ENCODE measurements at regions not wholly inside any gene's neighbourhood (a gene's known extent, or its start where the extent isn't known, plus 50 kb on each side); places are given as distances from the start of the nearest gene placed in this dataset.
"Not testable (repeated sequence)": the region's sequence is repeated elsewhere in the genome, so short reads cannot be mapped to it uniquely, and the experiment has no call there.

- DNase-seq; H3K27ac ChIP-seq (ENCODE audit: low read depth in 1 of 2, low read length in 1 of 2); H3K9me3 ChIP-seq (ENCODE audit: control insufficient read depth in 4 of 4, insufficient read depth in 3 of 4, low read length in 3 of 4); H3K36me3 ChIP-seq (ENCODE audit: control insufficient read depth in 4 of 4, insufficient read depth in 4 of 4, low read length in 4 of 4); H3K9ac ChIP-seq (ENCODE audit: insufficient read depth in 1 of 2, low read length in 2 of 2); ATAC-seq (ENCODE audit: insufficient read depth, low FRiP score); H3K4me1 ChIP-seq (ENCODE audit: control insufficient read depth in 5 of 5, insufficient read depth in 5 of 5, low read length in 5 of 5); H3K4me3 ChIP-seq: not testable (repeated sequence)
- H3K27me3 ChIP-seq (ENCODE audit: control insufficient read depth in 3 of 3, insufficient read depth in 3 of 3, low read length in 2 of 3): peaks cover 7 to 18% (median 10%) of the 10 kb centered on the region in 3 donors
These were observed 2755.0 kb downstream of the RPIA start for GRCh38 chr2:91446489-91446888.

GRCh38 chr2:91446915-91447314, 2755.4 kb downstream of the RPIA start:
- not testable (repeated sequence) for H3K4me1 ChIP-seq (ENCODE audit: control insufficient read depth in 5 of 5, insufficient read depth in 5 of 5, low read length in 5 of 5); H3K9me3 ChIP-seq (ENCODE audit: control insufficient read depth in 4 of 4, insufficient read depth in 3 of 4, low read length in 3 of 4); H3K9ac ChIP-seq (ENCODE audit: insufficient read depth in 1 of 2, low read length in 2 of 2); ATAC-seq (ENCODE audit: insufficient read depth, low FRiP score); H3K36me3 ChIP-seq (ENCODE audit: control insufficient read depth in 4 of 4, insufficient read depth in 4 of 4, low read length in 4 of 4); DNase-seq; H3K27ac ChIP-seq (ENCODE audit: low read depth in 1 of 2, low read length in 1 of 2); H3K4me3 ChIP-seq
- WGBS, 2 donors: 91 to 92% methylated on average over 6 of the region's 7 CpGs
- peaks cover 7 to 16% (median 10%) of the 10 kb centered on the region in 3 donors for H3K27me3 ChIP-seq (ENCODE audit: control insufficient read depth in 3 of 3, insufficient read depth in 3 of 3, low read length in 2 of 3)

DNA sequence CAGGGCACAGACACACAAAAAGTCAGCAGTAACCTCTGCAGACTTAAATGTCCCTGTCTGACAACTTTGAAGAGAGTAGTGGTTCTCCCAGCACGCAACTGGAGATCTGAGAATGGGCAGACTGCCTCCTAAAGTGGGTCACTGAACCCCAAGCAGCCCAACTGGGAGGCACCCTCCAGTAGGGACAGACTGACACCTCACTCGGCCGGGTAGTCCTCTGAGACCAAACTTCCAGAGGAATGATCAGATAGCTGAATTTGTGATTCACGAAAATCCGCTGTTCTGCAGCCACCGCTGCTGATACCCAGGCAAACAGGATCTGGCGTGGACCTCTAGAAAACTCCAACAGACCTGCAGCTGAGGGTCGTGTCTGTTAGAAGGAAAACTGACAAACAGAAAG, 2756.0 kb downstream of the RPIA start:
- not testable (repeated sequence) for H3K36me3 ChIP-seq (ENCODE audit: control insufficient read depth in 4 of 4, insufficient read depth in 4 of 4, low read length in 4 of 4); H3K4me3 ChIP-seq; ATAC-seq (ENCODE audit: insufficient read depth, low FRiP score); H3K27ac ChIP-seq (ENCODE audit: low read depth in 1 of 2, low read length in 1 of 2); DNase-seq; H3K9ac ChIP-seq (ENCODE audit: insufficient read depth in 1 of 2, low read length in 2 of 2); H3K9me3 ChIP-seq (ENCODE audit: control insufficient read depth in 4 of 4, insufficient read depth in 3 of 4, low read length in 3 of 4); H3K4me1 ChIP-seq (ENCODE audit: control insufficient read depth in 5 of 5, insufficient read depth in 5 of 5, low read length in 5 of 5)
- peaks cover under 1 to 11% (median 9%) of the 10 kb centered on the region in 3 donors for H3K27me3 ChIP-seq (ENCODE audit: control insufficient read depth in 3 of 3, insufficient read depth in 3 of 3, low read length in 2 of 3)
- WGBS, 2 donors: 89 to 90% methylated on average over 6 to 7 of the region's 8 CpGs

- H3K9me3 ChIP-seq (ENCODE audit: control insufficient read depth in 4 of 4, insufficient read depth in 3 of 4, low read length in 3 of 4); H3K27ac ChIP-seq (ENCODE audit: low read depth in 1 of 2, low read length in 1 of 2); H3K9ac ChIP-seq (ENCODE audit: insufficient read depth in 1 of 2, low read length in 2 of 2); H3K36me3 ChIP-seq (ENCODE audit: control insufficient read depth in 4 of 4, insufficient read depth in 4 of 4, low read length in 4 of 4); ATAC-seq (ENCODE audit: insufficient read depth, low FRiP score); H3K4me3 ChIP-seq; H3K4me1 ChIP-seq (ENCODE audit: control insufficient read depth in 5 of 5, insufficient read depth in 5 of 5, low read length in 5 of 5); H3K27me3 ChIP-seq (ENCODE audit: control insufficient read depth in 3 of 3, insufficient read depth in 3 of 3, low read length in 2 of 3); DNase-seq: not testable (repeated sequence)
- 82 to 88% methylated on average over 9 of the region's 9 CpGs for WGBS, 2 donors
These were observed 2770.8 kb downstream of the RPIA start for GRCh38 chr2:91462292-91462691.

DNA sequence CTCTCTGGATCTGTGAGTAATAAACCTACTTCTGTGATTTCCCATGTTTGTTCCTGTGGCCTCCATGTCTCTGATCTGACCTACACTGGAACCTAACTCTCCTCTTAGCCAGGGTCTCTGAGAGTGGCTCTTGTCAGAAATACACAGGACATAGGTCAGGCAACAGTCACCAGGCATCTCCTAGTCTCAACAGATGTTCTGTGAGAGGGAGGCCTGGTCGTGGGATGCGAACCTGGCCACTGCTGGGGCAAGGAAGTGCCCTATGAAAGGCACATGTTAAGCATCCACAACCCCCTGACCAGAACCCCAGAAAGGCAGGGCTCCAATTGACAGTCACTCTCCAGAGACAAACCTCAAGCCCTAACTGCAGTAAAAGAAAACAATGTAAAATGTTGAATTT, 2771.5 kb downstream of the RPIA start:
- not testable (repeated sequence) for H3K27me3 ChIP-seq (ENCODE audit: control insufficient read depth in 3 of 3, insufficient read depth in 3 of 3, low read length in 2 of 3); H3K9ac ChIP-seq (ENCODE audit: insufficient read depth in 1 of 2, low read length in 2 of 2); H3K9me3 ChIP-seq (ENCODE audit: control insufficient read depth in 4 of 4, insufficient read depth in 3 of 4, low read length in 3 of 4); H3K36me3 ChIP-seq (ENCODE audit: control insufficient read depth in 4 of 4, insufficient read depth in 4 of 4, low read length in 4 of 4); H3K4me3 ChIP-seq; H3K4me1 ChIP-seq (ENCODE audit: control insufficient read depth in 5 of 5, insufficient read depth in 5 of 5, low read length in 5 of 5); DNase-seq; H3K27ac ChIP-seq (ENCODE audit: low read depth in 1 of 2, low read length in 1 of 2); ATAC-seq (ENCODE audit: insufficient read depth, low FRiP score)
- 80 to 87% methylated on average over 2 of the region's 2 CpGs for WGBS, 2 donors

GRCh38 chr2:91466780-91467363, 2775.4 kb downstream of the RPIA start:
- not testable (repeated sequence) for DNase-seq; H3K4me3 ChIP-seq; H3K27me3 ChIP-seq (ENCODE audit: control insufficient read depth in 3 of 3, insufficient read depth in 3 of 3, low read length in 2 of 3); H3K9me3 ChIP-seq (ENCODE audit: control insufficient read depth in 4 of 4, insufficient read depth in 3 of 4, low read length in 3 of 4); H3K9ac ChIP-seq (ENCODE audit: insufficient read depth in 1 of 2, low read length in 2 of 2); H3K4me1 ChIP-seq (ENCODE audit: control insufficient read depth in 5 of 5, insufficient read depth in 5 of 5, low read length in 5 of 5); H3K36me3 ChIP-seq (ENCODE audit: control insufficient read depth in 4 of 4, insufficient read depth in 4 of 4, low read length in 4 of 4); ATAC-seq (ENCODE audit: insufficient read depth, low FRiP score); H3K27ac ChIP-seq (ENCODE audit: low read depth in 1 of 2, low read length in 1 of 2)
- WGBS, 2 donors: 26 to 27% methylated on average over 1 of the region's 1 CpG

- peak in 2 of 3 donors; percentile 3 to 4 for DNase-seq
- not testable (repeated sequence) for ATAC-seq (ENCODE audit: insufficient read depth, low FRiP score)
These were observed 2784.9 kb downstream of the RPIA start for GRCh38 chr2:91476244-91476935.

GRCh38 chr2:91476936-91477246, 2785.4 kb downstream of the RPIA start:
- not testable (repeated sequence) for H3K27ac ChIP-seq (ENCODE audit: low read depth in 1 of 2, low read length in 1 of 2); H3K27me3 ChIP-seq (ENCODE audit: control insufficient read depth in 3 of 3, insufficient read depth in 3 of 3, low read length in 2 of 3); H3K9me3 ChIP-seq (ENCODE audit: control insufficient read depth in 4 of 4, insufficient read depth in 3 of 4, low read length in 3 of 4); H3K4me1 ChIP-seq (ENCODE audit: control insufficient read depth in 5 of 5, insufficient read depth in 5 of 5, low read length in 5 of 5); H3K36me3 ChIP-seq (ENCODE audit: control insufficient read depth in 4 of 4, insufficient read depth in 4 of 4, low read length in 4 of 4); H3K4me3 ChIP-seq; ATAC-seq (ENCODE audit: insufficient read depth, low FRiP score); H3K9ac ChIP-seq (ENCODE audit: insufficient read depth in 1 of 2, low read length in 2 of 2)
- peak; percentile 0 to 12 (median 7) for DNase-seq
- 3 to 5% methylated on average over 14 to 20 of the region's 25 CpGs for WGBS, 2 donors

More at GRCh38 chr2:91476244-91476935, 2784.9 kb downstream of the RPIA start:
- H3K9ac ChIP-seq (ENCODE audit: insufficient read depth in 1 of 2, low read length in 2 of 2); H3K4me3 ChIP-seq; H3K36me3 ChIP-seq (ENCODE audit: control insufficient read depth in 4 of 4, insufficient read depth in 4 of 4, low read length in 4 of 4); H3K4me1 ChIP-seq (ENCODE audit: control insufficient read depth in 5 of 5, insufficient read depth in 5 of 5, low read length in 5 of 5); H3K27ac ChIP-seq (ENCODE audit: low read depth in 1 of 2, low read length in 1 of 2); H3K27me3 ChIP-seq (ENCODE audit: control insufficient read depth in 3 of 3, insufficient read depth in 3 of 3, low read length in 2 of 3); H3K9me3 ChIP-seq (ENCODE audit: control insufficient read depth in 4 of 4, insufficient read depth in 3 of 4, low read length in 3 of 4): not testable (repeated sequence)
- 21 to 24% methylated on average over 2 of the region's 2 CpGs for WGBS, 2 donors
